OCI-LY7 (cell line): ENCODE measurements at regions not wholly inside any gene's neighbourhood (a gene's known extent, or its start where the extent isn't known, plus 50 kb on each side); places are given as distances from the start of the nearest gene placed in this dataset.

Experiments
- BruUV-seq: library from RNA; stranded (reverse); fragments of 400-500 nt; replicated peaks from 2 replicates; lab custom pipeline; 2021; lab: Mats Ljungman, UMichigan
- CTCF ChIA-PET: fragments of 300-600 bp; sonication (Branson Sonifier 250); formaldehyde crosslinking; loops from one replicate; lab custom pipeline; 2022; ENCODE audit warnings: antibody characterized with exemption; ENCODE audit not compliant: unreplicated experiment; lab: Charles Lee
- POLR2A ChIA-PET: fragments of 300-600 bp; sonication (Branson Sonifier 250); formaldehyde crosslinking; loops from one replicate; lab custom pipeline; 2022; ENCODE audit warnings: antibody characterized with exemption; lab: Charles Lee
- DNase-seq: peaks from one replicate; pipeline ENCODE4 v3.0.0-alpha.2; 2015; ENCODE audit warnings: low spot score
- H2AFZ ChIP-seq: fragments of 200-600 bp; sonication (generic), shearing (Covaris generic); 2 replicates; pipeline ENCODE4 v1.6.1; 2014; ENCODE audit warnings: mild to moderate bottlenecking, antibody characterized with exemption, low read length, moderate library complexity
- H3K27ac ChIP-seq: fragments of 200-600 bp; sonication (generic); 2 replicates; pipeline ENCODE4 v1.5.1; 2014; ENCODE audit warnings: mixed run types, low read depth, mild to moderate bottlenecking, moderate library complexity, low read length, inconsistent platforms; ENCODE audit not compliant: poor library complexity, severe bottlenecking
- H3K36me3 ChIP-seq: fragments of 200-600 bp; sonication (generic); 2 replicates; pipeline ENCODE4 v1.6.1; 2014; ENCODE audit warnings: mild to moderate bottlenecking, antibody characterized with exemption, low read length, moderate library complexity, mixed read lengths; ENCODE audit not compliant: insufficient read depth
- H3K4me1 ChIP-seq: fragments of 200-600 bp; sonication (generic); 2 replicates; pipeline ENCODE4 v1.5.1; 2014; ENCODE audit warnings: mild to moderate bottlenecking, low read length; ENCODE audit not compliant: insufficient read depth, poor library complexity, severe bottlenecking
- H3K4me2 ChIP-seq: fragments of 200-600 bp; sonication (generic); 2 replicates; pipeline ENCODE4 v1.6.1; 2014; ENCODE audit warnings: mild to moderate bottlenecking, low read length
- H3K4me3 ChIP-seq: fragments of 200-600 bp; sonication (generic); 2 replicates; pipeline ENCODE4 v1.5.1; 2014; ENCODE audit warnings: mild to moderate bottlenecking, low read depth, low read length; ENCODE audit not compliant: poor library complexity, severe bottlenecking
- H3K79me2 ChIP-seq: fragments of 200-600 bp; sonication (generic); 2 replicates; pipeline ENCODE4 v1.6.1; 2016; ENCODE audit warnings: low read depth, mild to moderate bottlenecking, low read length, moderate library complexity, mixed read lengths; ENCODE audit not compliant: insufficient read depth
- H3K9me2 ChIP-seq: fragments of 200-600 bp; sonication (generic); 2 replicates; pipeline ENCODE4 v1.6.1; 2016; ENCODE audit warnings: mild to moderate bottlenecking, low read length, mixed read lengths; ENCODE audit not compliant: insufficient read depth
- H3K9me3 ChIP-seq: fragments of 200-600 bp; sonication (generic); 2 replicates; pipeline ENCODE4 v1.6.1; 2014; ENCODE audit warnings: mild to moderate bottlenecking, mixed run types, low read length, mixed read lengths
- H4K20me1 ChIP-seq: fragments of 200-600 bp; sonication (generic); 2 replicates; pipeline ENCODE4 v1.6.1; 2014; ENCODE audit warnings: mild to moderate bottlenecking, antibody characterized with exemption, low read length, moderate library complexity, mixed read lengths; ENCODE audit not compliant: insufficient read depth
- EZH2phosphoT487 ChIP-seq: fragments of 200-600 bp; sonication (generic); IDR thresholded peaks from 2 replicates; pipeline ENCODE4 v1.6.1; 2018; ENCODE audit warnings: low read depth, borderline replicate concordance, mild to moderate bottlenecking, mixed run types, antibody characterized with exemption, low read length, moderate library complexity, mixed read lengths
- intact Hi-C: fragments of 100-400 bp; cut with micrococcal nuclease; formaldehyde crosslinking; loops from one replicate; pipeline ENCODE4 v1.10.0; 2022; ENCODE audit not compliant: unreplicated experiment
- TF ChIP-seq, protein P1 (sequence below): fragments of 200-600 bp; sonication (generic); conservative IDR thresholded peaks from 2 replicates; pipeline ENCODE4 v1.5.1; 2014; ENCODE audit warnings: mild to moderate bottlenecking, antibody characterized with exemption, low read length, moderate library complexity, mixed read lengths

- Histone ChIP-seq H3K79me2 (no peaks in the 10 kb centered on the region), H3K27ac (no peak overlapping the region), H3K9me3 (no peaks in the 10 kb centered on the region), H4K20me1 (no peaks in the 10 kb centered on the region), H3K4me2 (no peak overlapping the region), H3K4me1 (no peaks in the 10 kb centered on the region), H3K36me3 (no peaks in the 10 kb centered on the region), H3K9me2 (no peaks in the 10 kb centered on the region), H2AFZ (no peak overlapping the region), H3K4me3 (no peak overlapping the region)
- no TSS peak for BruUV-seq
- CTCF ChIA-PET, result no interaction called here
- TF ChIP-seq, protein P1, sequence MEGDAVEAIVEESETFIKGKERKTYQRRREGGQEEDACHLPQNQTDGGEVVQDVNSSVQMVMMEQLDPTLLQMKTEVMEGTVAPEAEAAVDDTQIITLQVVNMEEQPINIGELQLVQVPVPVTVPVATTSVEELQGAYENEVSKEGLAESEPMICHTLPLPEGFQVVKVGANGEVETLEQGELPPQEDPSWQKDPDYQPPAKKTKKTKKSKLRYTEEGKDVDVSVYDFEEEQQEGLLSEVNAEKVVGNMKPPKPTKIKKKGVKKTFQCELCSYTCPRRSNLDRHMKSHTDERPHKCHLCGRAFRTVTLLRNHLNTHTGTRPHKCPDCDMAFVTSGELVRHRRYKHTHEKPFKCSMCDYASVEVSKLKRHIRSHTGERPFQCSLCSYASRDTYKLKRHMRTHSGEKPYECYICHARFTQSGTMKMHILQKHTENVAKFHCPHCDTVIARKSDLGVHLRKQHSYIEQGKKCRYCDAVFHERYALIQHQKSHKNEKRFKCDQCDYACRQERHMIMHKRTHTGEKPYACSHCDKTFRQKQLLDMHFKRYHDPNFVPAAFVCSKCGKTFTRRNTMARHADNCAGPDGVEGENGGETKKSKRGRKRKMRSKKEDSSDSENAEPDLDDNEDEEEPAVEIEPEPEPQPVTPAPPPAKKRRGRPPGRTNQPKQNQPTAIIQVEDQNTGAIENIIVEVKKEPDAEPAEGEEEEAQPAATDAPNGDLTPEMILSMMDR, result no peak
- no peak for TF ChIP-seq EZH2phosphoT487
- POLR2A ChIA-PET, result no interaction called here
- no peak for DNase-seq
- intact Hi-C loops, result no loop called here
These were observed 121.3 kb upstream of the JUN start for GRCh38 chr1:58905126-58905490.

- no peaks in the 10 kb centered on the region for H3K9me2 ChIP-seq
- CTCF ChIA-PET, result no interaction called here
- H3K4me2 ChIP-seq, result no peak overlapping the region
- H3K4me1 ChIP-seq, result no peaks in the 10 kb centered on the region
- POLR2A ChIA-PET, result interaction anchor here (0.8 kb wide), 1 partner anchor 201 kb away, joined by 3 read pairs; no protein-coding TSS in a partner anchor
- no peak for TF ChIP-seq EZH2phosphoT487
- TF ChIP-seq, protein P1, result no peak
- no peak overlapping the region for H2AFZ ChIP-seq
- DNase-seq, result no peak
- H3K36me3 ChIP-seq, result no peaks in the 10 kb centered on the region
- intact Hi-C loops, result no loop called here
- no peaks in the 10 kb centered on the region for H3K9me3 ChIP-seq
- H3K79me2 ChIP-seq, result no peaks in the 10 kb centered on the region
- no peaks in the 10 kb centered on the region for H4K20me1 ChIP-seq
- no peak overlapping the region for H3K4me3 ChIP-seq
- BruUV-seq, result no TSS peak
- no peak overlapping the region for H3K27ac ChIP-seq
These were observed 121.9 kb upstream of the JUN start for GRCh38 chr1:58905628-58906221.

DNA sequence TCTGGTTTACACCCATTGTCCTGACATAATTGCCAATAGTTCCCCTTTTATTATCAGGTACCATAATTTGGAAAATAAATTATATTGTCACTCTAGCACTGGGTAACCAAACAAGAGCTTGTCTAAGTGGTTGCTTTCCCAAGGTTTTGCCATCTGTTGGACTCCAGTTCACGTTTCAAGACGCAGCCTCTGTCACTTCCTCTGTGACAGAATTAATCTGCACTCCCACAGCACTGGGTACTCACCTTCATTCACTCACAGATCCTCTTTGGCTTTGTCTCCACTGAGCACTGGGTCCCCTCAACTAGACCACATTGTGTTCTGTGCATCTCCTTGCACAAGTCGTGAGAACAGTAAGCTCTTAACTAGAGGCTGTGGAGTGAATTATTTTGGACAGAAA lies 123.6 kb upstream of the JUN start:
- Histone ChIP-seq H3K4me2 (no peak overlapping the region), H3K9me2 (no peaks in the 10 kb centered on the region), H3K4me3 (no peak overlapping the region), H3K4me1 (no peaks in the 10 kb centered on the region), H3K9me3 (no peaks in the 10 kb centered on the region), H2AFZ (no peak overlapping the region), H4K20me1 (no peaks in the 10 kb centered on the region), H3K27ac (no peak overlapping the region), H3K36me3 (no peaks in the 10 kb centered on the region), H3K79me2 (no peaks in the 10 kb centered on the region)
- CTCF ChIA-PET, result no interaction called here
- BruUV-seq, result no TSS peak
- TF ChIP-seq EZH2phosphoT487, result no peak
- TF ChIP-seq, protein P1, result no peak
- no peak for DNase-seq
- POLR2A ChIA-PET, result no interaction called here
- intact Hi-C loops, result no loop called here
